K562 (cell line): ENCODE measurements at regions not wholly inside any gene's neighbourhood (a gene's known extent, or its start where the extent isn't known, plus 50 kb on each side); places are given as distances from the start of the nearest gene placed in this dataset.

Source experiments
- GABPA ChIP-seq: fragments of 200-800 bp; sonication (Bioruptor generic); conservative IDR thresholded peaks from 2 replicates; pipeline ENCODE4 v1.6.1; 2016; ENCODE audit warnings: low read depth, missing genetic modification characterization, missing compliant biosample characterization
- POLR2A ChIP-seq: fragments of 450-650 bp; conservative IDR thresholded peaks from 2 replicates; pipeline ENCODE4 v1.6.1; 2016
- TF ChIP-seq, protein P1 (sequence below): sonication (generic); formaldehyde crosslinking; IDR thresholded peaks from 2 replicates; pipeline ENCODE4 v1.8.0; 2022; ENCODE audit warnings: mild to moderate bottlenecking, missing genetic modification reagents

DNA sequence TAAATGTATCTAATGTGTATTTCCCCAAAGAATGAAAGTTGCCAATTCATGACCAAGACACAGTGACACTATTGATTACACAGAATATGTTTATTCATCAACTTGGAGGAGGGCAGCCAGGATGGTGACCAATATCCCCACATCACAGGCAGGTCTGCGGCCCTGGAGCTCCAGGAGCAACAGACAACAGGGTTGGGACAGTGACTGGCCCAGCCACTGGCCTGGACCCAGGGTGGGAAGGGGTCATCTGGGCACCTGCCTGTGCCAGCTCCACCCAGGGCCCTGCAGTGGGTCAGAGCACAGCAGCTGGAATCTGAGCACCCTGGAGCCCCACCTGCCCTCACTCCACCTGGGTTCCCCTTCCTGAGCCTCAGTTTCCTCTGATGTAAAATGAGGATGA, 466.1 kb downstream of the MATN1 start:
- TF ChIP-seq GABPA = no peak
- TF ChIP-seq, protein P1, sequence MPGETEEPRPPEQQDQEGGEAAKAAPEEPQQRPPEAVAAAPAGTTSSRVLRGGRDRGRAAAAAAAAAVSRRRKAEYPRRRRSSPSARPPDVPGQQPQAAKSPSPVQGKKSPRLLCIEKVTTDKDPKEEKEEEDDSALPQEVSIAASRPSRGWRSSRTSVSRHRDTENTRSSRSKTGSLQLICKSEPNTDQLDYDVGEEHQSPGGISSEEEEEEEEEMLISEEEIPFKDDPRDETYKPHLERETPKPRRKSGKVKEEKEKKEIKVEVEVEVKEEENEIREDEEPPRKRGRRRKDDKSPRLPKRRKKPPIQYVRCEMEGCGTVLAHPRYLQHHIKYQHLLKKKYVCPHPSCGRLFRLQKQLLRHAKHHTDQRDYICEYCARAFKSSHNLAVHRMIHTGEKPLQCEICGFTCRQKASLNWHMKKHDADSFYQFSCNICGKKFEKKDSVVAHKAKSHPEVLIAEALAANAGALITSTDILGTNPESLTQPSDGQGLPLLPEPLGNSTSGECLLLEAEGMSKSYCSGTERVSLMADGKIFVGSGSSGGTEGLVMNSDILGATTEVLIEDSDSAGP (CRISPR knock-in tag) = no peak
- TF ChIP-seq POLR2A = no peak
